HG02759 (cell line): ENCODE measurements at regions not wholly inside any gene's neighbourhood (a gene's known extent, or its start where the extent isn't known, plus 50 kb on each side); places are given as distances from the start of the nearest gene placed in this dataset.

Source experiments
- ATAC-seq: cut with Tn5 transposase; IDR thresholded peaks from one replicate; pipeline ENCODE4 v1.9.1; 2021; ENCODE audit warnings: mild to moderate bottlenecking, moderate library complexity; ENCODE audit not compliant: unreplicated experiment

DNA sequence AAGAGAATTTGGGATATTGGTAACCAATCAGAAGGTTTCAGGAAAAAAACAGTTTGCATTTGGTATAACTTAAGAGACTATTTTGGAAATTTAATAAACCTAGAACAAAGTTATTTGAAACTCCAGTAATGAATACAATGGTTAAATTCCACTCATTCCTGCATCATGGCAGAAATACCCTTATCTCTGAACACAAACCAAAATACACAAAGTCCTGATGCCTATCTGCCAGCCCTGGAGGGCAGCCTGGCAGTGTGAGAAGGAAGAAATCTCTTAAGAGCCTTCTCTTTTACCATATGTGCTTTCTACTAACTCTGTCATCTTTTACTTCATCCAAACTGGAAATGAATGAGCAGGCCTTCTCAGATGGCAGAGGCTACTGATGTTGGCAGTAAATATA lies 147.1 kb upstream of the LYZL1 start:
- ATAC-seq = no peak

- no peak for ATAC-seq
These were observed 146.2 kb upstream of the LYZL1 start for GRCh38 chr10:29142516-29143314.

DNA sequence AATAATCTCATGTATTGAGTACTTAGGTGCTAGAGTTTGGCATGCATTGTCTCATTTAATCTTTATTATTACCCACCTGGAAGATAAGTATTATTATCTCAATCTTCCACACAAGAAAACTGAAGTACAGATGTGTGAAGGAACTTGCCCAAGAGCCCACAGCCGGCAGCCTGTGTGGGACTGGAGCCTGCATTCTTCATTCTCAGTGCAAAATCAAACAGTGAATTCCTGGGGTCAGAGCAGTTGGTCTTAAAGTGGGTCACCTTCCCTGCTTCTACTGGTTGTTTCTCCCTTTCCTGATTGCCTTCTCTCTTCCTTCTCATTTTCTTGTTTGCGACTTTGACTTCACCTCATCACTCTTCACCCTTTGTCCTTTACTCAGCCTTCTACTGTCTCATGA lies 144.7 kb upstream of the LYZL1 start:
- ATAC-seq = no peak

GRCh38 chr10:29146311-29147100 lies 142.4 kb upstream of the LYZL1 start:
- no peak for ATAC-seq

DNA sequence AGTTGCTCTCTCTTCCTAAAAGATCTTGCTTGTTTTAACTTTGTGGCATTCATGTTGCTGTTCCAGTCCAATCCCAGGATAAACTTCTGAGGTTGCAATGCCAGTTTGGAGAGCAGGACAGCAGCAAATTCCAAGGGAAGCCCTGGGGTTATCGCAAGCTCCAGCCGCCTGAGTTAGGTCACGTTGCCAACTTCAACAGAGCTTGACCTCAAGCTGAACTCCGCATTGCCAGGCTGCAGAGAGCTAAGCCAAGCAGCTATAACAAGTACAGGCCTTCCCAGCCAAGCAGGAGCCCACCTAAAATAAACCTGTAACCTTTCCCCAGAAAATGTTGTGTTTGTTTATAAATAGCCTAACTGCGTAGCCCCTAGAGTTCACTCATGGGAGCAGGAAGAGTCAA lies 138.9 kb upstream of the LYZL1 start:
- no peak for ATAC-seq

GRCh38 chr10:29151005-29151404 lies 137.9 kb upstream of the LYZL1 start:
- no peak for ATAC-seq

DNA sequence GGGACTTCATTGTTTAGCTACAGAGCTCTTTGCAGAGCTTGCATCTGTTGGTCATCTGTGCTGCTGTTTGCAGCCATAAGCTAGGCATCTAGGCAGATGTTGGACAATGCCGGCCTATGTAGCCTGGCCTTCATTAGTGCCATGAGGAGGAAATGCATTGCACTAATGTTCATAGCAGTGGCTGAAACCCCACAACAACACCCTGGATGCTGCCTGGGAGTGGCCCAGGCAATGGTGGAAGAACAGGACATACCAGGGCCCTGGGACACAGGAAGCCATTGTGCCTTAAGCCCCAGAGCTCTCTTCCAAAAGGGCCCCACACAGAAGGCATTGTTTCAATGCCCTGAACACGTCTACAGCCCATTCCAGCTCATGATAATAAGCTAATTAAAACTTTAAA lies 131.5 kb upstream of the LYZL1 start:
- ATAC-seq = no peak

GRCh38 chr10:29158066-29158465 lies 130.8 kb upstream of the LYZL1 start:
- ATAC-seq = no peak

DNA sequence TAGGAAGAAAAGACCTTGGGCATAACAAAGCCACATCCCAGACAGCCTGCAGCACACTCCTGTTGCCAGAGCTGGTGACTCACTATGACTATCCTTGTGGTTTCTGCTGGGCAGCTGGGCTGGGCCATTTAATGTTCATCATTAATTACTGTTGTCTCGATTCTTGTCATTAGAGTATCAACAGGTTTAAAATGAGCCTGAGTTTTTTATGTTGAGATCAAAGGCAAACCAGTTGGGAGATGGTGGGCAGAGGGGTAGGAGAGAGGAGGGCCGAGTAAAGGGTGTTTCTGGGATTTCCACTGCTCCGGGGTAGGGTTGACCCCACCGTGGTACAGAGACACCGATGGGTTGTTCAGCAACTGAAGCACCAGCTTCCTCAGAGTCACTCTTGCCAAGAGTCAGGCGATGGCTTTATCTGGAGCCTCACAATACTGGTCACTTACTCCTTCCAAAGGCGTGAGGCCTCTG lies 128.7 kb upstream of the LYZL1 start:
- ATAC-seq = no peak

DNA sequence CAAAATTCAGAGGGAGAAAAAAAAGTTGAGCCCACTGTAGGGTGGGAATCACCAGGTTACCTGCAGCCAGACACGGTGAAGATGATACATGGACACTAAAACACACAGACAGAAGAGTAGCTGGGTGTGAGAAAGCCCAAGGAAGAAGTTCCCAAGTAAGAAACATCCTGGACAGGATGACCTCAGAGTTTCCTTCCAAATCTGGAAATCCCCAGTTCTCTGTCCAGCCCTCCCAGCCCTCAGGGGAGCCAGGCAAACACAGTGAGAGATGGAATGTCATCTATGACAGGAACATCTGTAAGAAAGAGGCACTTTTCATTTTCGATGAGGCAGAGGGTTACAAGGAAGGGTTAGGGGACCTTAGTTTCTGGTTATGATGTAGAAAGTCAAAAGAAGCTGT lies 125.1 kb upstream of the LYZL1 start:
- no peak for ATAC-seq

- ATAC-seq = no peak
These were observed 122.2 kb upstream of the LYZL1 start for GRCh38 chr10:29166713-29167112.

GRCh38 chr10:29169021-29169420 lies 119.8 kb upstream of the LYZL1 start:
- ATAC-seq = no peak

DNA sequence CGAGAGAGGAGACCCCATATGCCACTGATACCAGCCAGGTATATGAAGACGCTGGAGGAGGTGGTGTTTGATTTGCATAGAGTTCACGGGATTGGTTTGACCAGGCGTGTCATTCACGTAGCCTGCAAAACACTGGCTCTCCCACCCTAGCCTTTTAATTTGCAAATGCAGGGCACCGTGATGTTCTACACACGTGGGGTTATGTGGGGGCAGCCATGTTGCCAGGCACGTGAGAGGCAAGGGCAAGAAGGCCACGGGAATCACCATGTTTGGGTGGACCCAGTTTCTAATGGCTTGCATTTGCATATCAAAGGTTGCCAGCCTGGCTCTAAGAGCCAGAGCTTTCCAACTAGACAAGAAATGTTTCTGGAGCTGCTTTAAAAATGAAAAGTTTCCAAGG lies 117.2 kb upstream of the LYZL1 start:
- no peak for ATAC-seq

GRCh38 chr10:29174389-29174788 lies 114.5 kb upstream of the LYZL1 start:
- ATAC-seq = no peak

- ATAC-seq = no peak
These were observed 111.7 kb upstream of the LYZL1 start for GRCh38 chr10:29176845-29177832.

DNA sequence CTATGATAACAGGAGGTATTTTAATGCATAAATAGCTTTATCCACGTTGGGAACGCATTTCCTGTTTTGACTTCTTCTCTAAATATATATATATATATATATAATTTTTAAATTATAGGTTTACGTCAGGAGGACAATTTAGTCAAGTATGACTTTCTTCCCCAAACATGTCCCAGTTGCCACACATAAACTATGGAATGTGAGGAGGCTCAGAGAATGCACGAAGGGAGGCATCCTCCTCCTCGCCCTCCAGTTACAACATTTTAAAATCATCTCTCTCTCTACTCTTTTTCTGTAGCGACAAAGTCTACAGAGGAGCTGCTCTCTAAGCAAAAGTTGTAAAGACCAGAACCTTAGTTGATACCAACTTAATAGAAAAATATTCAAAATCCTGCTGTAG lies 106.9 kb upstream of the LYZL1 start:
- ATAC-seq = no peak

DNA sequence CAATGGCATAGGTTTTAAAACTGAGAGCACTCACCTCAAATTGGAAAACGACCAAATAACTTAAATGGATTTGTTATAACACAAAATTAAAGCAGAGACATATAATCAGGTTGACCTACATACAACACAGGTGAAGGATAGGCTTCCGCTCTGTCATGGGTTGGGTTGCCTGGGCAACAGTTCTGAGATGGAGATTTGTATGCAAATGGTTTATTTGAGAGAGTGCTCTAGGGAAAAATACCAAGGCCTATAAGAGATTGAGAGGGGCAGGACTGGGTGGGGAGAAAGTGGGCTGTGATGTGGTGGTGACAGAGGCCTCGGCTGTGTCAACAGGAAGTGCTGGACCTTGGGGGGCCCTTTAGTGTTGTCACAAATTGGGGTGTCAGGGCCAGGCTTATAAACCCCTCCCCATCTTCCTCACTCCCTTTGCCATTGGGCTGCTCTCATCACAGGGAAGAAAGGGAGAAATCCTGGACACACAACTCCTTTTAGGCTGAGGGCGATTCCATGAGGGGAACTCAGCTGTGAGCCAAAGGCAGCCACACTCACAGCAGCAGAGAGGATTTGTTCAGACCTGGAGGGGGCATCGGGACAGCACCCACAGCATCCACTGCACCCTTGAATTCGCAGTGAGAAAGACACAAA lies 105.4 kb upstream of the LYZL1 start:
- no peak for ATAC-seq

DNA sequence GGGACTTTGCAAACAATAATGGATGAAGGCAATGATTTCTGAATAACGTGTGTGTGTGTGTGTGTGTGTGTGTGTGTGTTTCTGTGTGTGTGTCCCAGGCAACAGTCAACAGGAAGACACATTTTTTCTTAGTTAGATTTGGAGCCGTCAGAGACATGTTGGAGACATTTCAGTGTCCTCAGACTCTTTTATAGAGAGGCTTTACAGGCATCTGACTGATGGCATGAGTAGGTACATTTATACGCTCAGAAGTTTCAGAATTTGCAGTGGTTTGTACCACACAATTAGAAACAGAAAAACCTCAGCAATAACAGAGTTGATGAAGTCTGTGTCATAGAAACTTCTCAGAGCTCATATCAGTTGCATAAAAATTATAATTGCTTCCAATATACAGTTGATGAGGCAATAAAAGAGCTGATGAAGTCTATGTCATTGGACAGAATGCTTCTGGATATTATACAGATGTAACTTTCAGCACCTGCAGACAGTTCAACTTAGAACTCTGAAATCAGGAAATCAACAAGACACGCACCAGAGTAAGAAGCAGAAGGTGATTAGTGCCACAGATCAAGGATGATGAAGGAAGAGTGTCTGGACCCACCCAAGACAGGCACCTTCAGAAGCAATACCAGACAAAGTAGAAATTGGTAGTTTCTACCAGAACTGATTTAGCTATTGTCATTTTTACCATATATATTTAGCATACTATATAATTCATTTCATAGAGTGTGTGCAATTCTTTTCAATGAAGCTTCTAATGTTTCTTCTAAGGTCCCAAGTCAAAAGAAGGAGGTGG lies 104.5 kb upstream of the LYZL1 start:
- no peak for ATAC-seq

DNA sequence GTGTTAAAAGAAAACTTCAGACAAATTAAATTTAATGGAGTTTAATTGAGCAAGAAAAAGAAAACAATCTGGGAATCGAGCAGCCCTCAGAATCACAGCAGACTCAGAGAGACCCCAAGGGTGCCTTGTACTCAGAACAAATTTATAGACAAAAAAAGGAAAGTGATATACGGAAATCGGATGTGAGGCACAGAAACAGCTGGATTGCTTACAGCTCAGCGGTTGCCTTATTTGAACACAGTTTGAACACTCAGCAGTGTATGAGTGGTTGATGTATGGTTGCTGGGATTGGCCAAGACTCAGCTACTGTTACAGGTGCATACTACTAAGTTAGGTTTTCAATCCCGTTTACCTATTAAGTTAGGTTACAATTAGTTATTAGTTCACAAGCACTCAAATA lies 103.8 kb upstream of the LYZL1 start:
- ATAC-seq = no peak

- no peak for ATAC-seq
These were observed 102.6 kb upstream of the LYZL1 start for GRCh38 chr10:29186221-29186620.
